HEK293T (cell line): ENCODE measurements at regions not wholly inside any gene's neighbourhood (a gene's known extent, or its start where the extent isn't known, plus 50 kb on each side); places are given as distances from the start of the nearest gene placed in this dataset.

Experiments
- CTCF ChIA-PET: fragments of 350-600 bp; formaldehyde crosslinking; extraction: SDS; loops from one replicate; lab custom pipeline; 2021; ENCODE audit warnings: antibody characterized with exemption, inconsistent platforms; lab: Yijun Ruan, JAX
- POLR2A ChIA-PET: fragments of 350-600 bp; formaldehyde crosslinking; extraction: SDS; loops from one replicate; lab custom pipeline; 2020; ENCODE audit warnings: antibody characterized with exemption, inconsistent platforms; lab: Yijun Ruan, JAX
- DNase-seq: peaks from one replicate; pipeline ENCODE4 v3.0.0; 2012; ENCODE audit warnings: mixed read lengths; ENCODE audit errors: extremely low spot score
- ARNT ChIP-seq: fragments of 450-650 bp; IDR thresholded peaks from 2 replicates; pipeline ENCODE4 v1.6.1; 2017; ENCODE audit warnings: mild to moderate bottlenecking
- BHLHE40 ChIP-seq: fragments of 450-650 bp; IDR thresholded peaks from 2 replicates; pipeline ENCODE4 v1.6.1; 2016; ENCODE audit warnings: mild to moderate bottlenecking, moderate library complexity, borderline replicate concordance
- CTBP1 ChIP-seq: fragments of 450-650 bp; IDR thresholded peaks from 2 replicates; pipeline ENCODE4 v1.6.1; 2016; ENCODE audit warnings: borderline replicate concordance
- ELF4 ChIP-seq: fragments of 450-650 bp; IDR thresholded peaks from 2 replicates; pipeline ENCODE4 v1.6.1; 2017; ENCODE audit warnings: antibody characterized with exemption
- FOXA1 ChIP-seq: fragments of 450-650 bp; IDR thresholded peaks from 2 replicates; pipeline ENCODE4 v1.6.1; 2016; ENCODE audit warnings: mild to moderate bottlenecking
- FOXK2 ChIP-seq: fragments of 450-650 bp; IDR thresholded peaks from 2 replicates; pipeline ENCODE4 v1.6.1; 2016; ENCODE audit warnings: mild to moderate bottlenecking
- FOXM1 ChIP-seq: fragments of 450-650 bp; IDR thresholded peaks from 2 replicates; pipeline ENCODE4 v1.6.1; 2017; ENCODE audit warnings: mild to moderate bottlenecking, borderline replicate concordance
- HDGF ChIP-seq: fragments of 450-650 bp; IDR thresholded peaks from 2 replicates; pipeline ENCODE4 v1.6.1; 2017; ENCODE audit warnings: antibody characterized with exemption, borderline replicate concordance
- L3MBTL2 ChIP-seq: fragments of 450-650 bp; conservative IDR thresholded peaks from 2 replicates; pipeline ENCODE4 v1.6.1; 2016; ENCODE audit warnings: mild to moderate bottlenecking
- LEF1 ChIP-seq: fragments of 450-650 bp; IDR thresholded peaks from 2 replicates; pipeline ENCODE4 v1.6.1; 2017; ENCODE audit warnings: mild to moderate bottlenecking, borderline replicate concordance
- NFRKB ChIP-seq: fragments of 450-650 bp; IDR thresholded peaks from 2 replicates; pipeline ENCODE4 v1.6.1; 2016; ENCODE audit warnings: mild to moderate bottlenecking, moderate library complexity
- SP1 ChIP-seq: fragments of 450-650 bp; IDR thresholded peaks from 2 replicates; pipeline ENCODE4 v1.6.1; 2017
- SUZ12 ChIP-seq: fragments of 450-650 bp; IDR thresholded peaks from 2 replicates; pipeline ENCODE4 v1.6.1; 2016; ENCODE audit warnings: mild to moderate bottlenecking
- TARDBP ChIP-seq: fragments of 450-650 bp; IDR thresholded peaks from 2 replicates; pipeline ENCODE4 v1.6.1; 2016
- ZNF384 ChIP-seq: fragments of 450-650 bp; IDR thresholded peaks from 2 replicates; pipeline ENCODE4 v1.6.1; 2016
- TF ChIP-seq, protein P1 (sequence below): fragments of 450-650 bp; IDR thresholded peaks from 2 replicates; pipeline ENCODE4 v1.6.1; 2016

GRCh38 chr14:103273745-103274615 lies 60.1 kb upstream of the EIF5 start:
- CTCF ChIA-PET: no interaction called here
- POLR2A ChIA-PET: no interaction called here
- no peak for DNase-seq
- TF ChIP-seq HDGF (no peak), ZNF384 (no peak), ELF4 (no peak), ARNT (no peak), FOXA1 (no peak), BHLHE40 (no peak), LEF1 (no peak)

DNA sequence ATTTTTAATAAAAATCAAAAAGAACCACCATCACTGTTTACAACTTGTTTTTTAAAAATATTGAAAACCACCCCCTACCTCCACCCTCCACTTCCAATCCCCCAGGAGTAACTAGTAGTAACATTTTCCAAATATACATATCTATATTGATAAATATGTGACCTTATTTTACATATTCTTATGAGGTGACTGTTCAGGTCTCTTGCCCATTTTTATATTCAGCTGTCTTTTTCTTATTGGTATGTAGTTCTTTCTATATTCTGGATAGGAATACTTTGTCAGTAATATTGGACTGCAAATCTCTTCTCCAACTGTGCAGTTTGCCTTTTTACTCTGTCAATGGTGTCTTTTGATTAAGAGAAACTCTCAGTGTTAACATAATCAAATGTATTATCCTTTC lies 59.0 kb upstream of the EIF5 start:
- CTCF ChIA-PET: no interaction called here
- DNase-seq: no peak
- TF ChIP-seq L3MBTL2 (no peak), FOXK2 (no peak), SP1 (no peak), NFRKB (no peak), ZNF384 (no peak), BHLHE40 (no peak), FOXM1 (no peak), HDGF (no peak), LEF1 (no peak), ARNT (no peak), ELF4 (no peak), SUZ12 (no peak), TARDBP (no peak), CTBP1 (no peak), FOXA1 (no peak)
- TF ChIP-seq, protein P1, sequence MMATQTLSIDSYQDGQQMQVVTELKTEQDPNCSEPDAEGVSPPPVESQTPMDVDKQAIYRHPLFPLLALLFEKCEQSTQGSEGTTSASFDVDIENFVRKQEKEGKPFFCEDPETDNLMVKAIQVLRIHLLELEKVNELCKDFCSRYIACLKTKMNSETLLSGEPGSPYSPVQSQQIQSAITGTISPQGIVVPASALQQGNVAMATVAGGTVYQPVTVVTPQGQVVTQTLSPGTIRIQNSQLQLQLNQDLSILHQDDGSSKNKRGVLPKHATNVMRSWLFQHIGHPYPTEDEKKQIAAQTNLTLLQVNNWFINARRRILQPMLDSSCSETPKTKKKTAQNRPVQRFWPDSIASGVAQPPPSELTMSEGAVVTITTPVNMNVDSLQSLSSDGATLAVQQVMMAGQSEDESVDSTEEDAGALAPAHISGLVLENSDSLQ: no peak
- POLR2A ChIA-PET: no interaction called here

- TF ChIP-seq NFRKB: no peak
- no peak for TF ChIP-seq L3MBTL2
- TF ChIP-seq SUZ12: no peak
- TF ChIP-seq ARNT: no peak
- TF ChIP-seq, protein P1: no peak
- no peak for TF ChIP-seq CTBP1
- TF ChIP-seq ZNF384: no peak
- TF ChIP-seq BHLHE40: no peak
- no peak for TF ChIP-seq HDGF
- no peak for TF ChIP-seq FOXK2
- no peak for TF ChIP-seq LEF1
- TF ChIP-seq ELF4: no peak
- TF ChIP-seq SP1: no peak
- no peak for TF ChIP-seq FOXM1
- no peak for TF ChIP-seq TARDBP
- ChIA-PET CTCF (interaction anchor here (0.6 to 1.3 kb wide), 2 partner anchors 14 to 115 kb away, joined by 4 to 5 read pairs; no protein-coding TSS in a partner anchor), POLR2A (interaction anchor here (0.6 kb wide), 1 partner anchor 200 kb away, joined by 3 read pairs; no protein-coding TSS in a partner anchor)
- no peak for DNase-seq
Observed at GRCh38 chr14:103277931-103278330, 56.1 kb upstream of the EIF5 start.

- POLR2A ChIA-PET: no interaction called here
- no peak for TF ChIP-seq NFRKB
- no peak for TF ChIP-seq L3MBTL2
- TF ChIP-seq, protein P1: no peak
- no peak for TF ChIP-seq CTBP1
- DNase-seq: no peak
- CTCF ChIA-PET: no interaction called here
Observed at GRCh38 chr14:103279142-103280025, 54.7 kb upstream of the EIF5 start.

DNA sequence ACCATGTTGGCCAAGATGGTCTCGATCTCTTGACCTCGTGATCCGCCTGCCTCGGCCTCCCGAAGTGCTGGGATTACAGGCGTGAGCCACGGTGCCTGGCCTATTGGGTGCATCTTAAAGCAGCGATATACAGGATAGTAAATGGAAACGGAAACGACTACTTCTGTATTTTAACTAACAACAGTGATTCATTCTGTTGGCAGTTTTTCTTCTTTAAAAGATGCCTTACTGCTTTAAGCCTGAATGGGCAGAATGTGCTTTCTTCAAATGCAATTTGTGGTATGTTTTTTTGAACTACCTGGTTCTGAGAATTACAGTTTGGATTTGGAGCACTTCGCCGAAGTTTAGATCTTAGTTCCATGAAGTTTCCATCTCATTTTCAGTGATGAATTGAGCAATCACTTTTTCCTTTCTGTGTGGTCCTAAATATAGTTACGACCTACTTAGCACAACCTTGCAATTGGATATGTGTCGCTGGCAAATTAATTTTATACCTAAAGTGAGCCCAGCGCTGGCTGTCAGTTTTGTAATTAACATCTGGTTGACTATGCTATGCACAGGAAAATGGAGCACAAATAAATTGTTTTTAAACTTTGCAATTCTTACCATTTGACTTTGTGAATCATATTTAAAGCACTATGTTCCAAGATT lies 53.6 kb upstream of the EIF5 start:
- no peak for DNase-seq
- CTCF ChIA-PET: interaction anchor here (1.5 kb wide), 1 partner anchor 175 kb away, joined by 16 read pairs; no protein-coding TSS in a partner anchor
- TF ChIP-seq L3MBTL2 (no peak), SP1 (no peak), ZNF384 (no peak), ARNT (no peak), SUZ12 (no peak), FOXM1 (no peak), TARDBP (no peak), ELF4 (no peak), LEF1 (no peak), FOXA1 (no peak), CTBP1 (no peak), BHLHE40 (no peak), HDGF (no peak)
- TF ChIP-seq, protein P1: no peak
- POLR2A ChIA-PET: no interaction called here
